OCI-LY3 (cell line): ENCODE measurements at regions not wholly inside any gene's neighbourhood (a gene's known extent, or its start where the extent isn't known, plus 50 kb on each side); places are given as distances from the start of the nearest gene placed in this dataset.

Source experiments
- EZH2phosphoT487 ChIP-seq: fragments of 200-600 bp; shearing (Covaris generic); IDR thresholded peaks from 2 replicates; pipeline ENCODE4 v1.6.1; 2018; ENCODE audit warnings: antibody characterized with exemption, mixed run types, low read depth
- TF ChIP-seq, protein P1 (sequence below): fragments of 200-600, 300-600 bp; sonication (generic); IDR thresholded peaks from 2 replicates; pipeline ENCODE4 v1.5.1; 2014; ENCODE audit warnings: antibody characterized with exemption, low read length, low read depth

DNA sequence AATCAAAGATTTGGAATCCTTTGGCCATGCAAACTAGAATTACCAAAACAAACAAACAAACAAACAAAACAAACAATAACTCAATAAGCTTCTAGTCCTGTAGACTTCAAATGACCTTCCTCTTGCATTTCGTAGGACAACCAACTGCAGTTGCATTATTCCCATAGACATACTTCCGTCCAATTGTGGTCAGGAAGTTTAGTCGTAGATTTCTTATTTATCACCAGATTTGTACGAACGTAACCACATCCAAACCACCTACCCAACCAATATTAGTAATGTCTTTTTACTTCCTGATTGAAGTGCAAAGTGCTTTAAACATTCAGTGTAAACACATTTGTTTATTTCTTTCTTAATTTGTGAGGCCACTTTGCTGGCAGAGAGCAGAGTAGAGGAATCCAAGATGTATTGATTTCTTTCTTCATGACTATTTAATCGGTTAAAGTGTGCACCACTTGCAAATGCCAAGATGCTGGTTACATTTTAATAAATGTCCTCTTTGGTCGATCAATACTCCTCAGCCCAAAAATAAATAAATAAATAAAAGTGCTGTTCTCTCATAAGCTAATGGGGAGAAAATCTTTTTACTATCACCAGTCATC, 1745.6 kb upstream of the CELF4 start:
- TF ChIP-seq, protein P1, sequence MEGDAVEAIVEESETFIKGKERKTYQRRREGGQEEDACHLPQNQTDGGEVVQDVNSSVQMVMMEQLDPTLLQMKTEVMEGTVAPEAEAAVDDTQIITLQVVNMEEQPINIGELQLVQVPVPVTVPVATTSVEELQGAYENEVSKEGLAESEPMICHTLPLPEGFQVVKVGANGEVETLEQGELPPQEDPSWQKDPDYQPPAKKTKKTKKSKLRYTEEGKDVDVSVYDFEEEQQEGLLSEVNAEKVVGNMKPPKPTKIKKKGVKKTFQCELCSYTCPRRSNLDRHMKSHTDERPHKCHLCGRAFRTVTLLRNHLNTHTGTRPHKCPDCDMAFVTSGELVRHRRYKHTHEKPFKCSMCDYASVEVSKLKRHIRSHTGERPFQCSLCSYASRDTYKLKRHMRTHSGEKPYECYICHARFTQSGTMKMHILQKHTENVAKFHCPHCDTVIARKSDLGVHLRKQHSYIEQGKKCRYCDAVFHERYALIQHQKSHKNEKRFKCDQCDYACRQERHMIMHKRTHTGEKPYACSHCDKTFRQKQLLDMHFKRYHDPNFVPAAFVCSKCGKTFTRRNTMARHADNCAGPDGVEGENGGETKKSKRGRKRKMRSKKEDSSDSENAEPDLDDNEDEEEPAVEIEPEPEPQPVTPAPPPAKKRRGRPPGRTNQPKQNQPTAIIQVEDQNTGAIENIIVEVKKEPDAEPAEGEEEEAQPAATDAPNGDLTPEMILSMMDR: no peak
- no peak for TF ChIP-seq EZH2phosphoT487
